HG02981 (cell line): ENCODE measurements at regions not wholly inside any gene's neighbourhood (a gene's known extent, or its start where the extent isn't known, plus 50 kb on each side); places are given as distances from the start of the nearest gene placed in this dataset.

ENCODE experiments used
- ATAC-seq: cut with Tn5 transposase; IDR thresholded peaks from one replicate; pipeline ENCODE4 v1.9.1; 2021; ENCODE audit warnings: mild to moderate bottlenecking, moderate library complexity; ENCODE audit not compliant: unreplicated experiment

DNA sequence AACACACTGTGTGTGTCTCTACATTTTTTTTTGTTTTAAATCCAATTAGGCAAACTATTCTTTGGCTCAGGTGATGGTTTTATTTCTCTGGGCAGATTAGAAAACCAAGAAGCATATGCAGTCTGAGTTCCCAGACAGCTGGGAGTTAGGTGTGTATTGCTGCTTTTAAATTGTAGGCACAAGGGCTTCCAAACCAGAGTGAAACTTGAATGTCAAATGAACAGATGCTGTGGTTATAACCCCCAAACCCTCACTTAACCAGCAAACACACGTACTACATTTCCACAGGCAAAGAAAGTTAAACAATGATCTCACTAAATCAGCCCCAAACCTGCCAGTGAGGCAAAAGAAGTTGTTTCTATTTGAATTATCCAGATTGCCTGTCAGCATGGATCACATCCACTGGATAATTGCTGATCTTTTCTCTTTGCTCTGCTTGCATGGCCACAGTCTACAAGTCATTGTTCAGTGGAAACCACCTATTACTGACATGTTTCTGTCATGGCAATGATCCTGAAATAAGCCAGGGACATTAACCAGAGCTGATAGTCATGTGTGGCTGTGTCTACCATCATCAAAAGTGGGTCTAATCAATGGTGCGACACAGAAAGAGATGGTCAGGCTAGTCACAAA lies 576.5 kb upstream of the PLXNA2 start:
- no peak for ATAC-seq

DNA sequence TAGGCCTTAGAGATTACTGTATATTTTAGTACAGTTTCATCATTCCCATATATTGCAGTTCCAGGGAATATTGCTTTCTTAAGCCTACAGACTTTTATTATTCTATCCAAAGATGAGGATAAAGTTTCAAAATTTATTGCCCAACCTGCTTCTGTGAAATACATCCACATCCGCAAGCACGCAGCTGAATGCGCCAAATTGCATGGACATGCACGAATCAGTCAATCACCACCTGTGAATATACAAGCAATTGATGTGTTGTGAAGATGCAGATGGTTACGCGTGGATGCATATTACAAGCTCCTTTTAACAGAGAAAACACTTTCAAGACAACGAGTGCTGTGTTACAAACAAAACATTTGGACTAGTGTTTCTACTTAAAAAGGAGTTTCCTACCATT lies 577.8 kb upstream of the PLXNA2 start:
- ATAC-seq: no peak

DNA sequence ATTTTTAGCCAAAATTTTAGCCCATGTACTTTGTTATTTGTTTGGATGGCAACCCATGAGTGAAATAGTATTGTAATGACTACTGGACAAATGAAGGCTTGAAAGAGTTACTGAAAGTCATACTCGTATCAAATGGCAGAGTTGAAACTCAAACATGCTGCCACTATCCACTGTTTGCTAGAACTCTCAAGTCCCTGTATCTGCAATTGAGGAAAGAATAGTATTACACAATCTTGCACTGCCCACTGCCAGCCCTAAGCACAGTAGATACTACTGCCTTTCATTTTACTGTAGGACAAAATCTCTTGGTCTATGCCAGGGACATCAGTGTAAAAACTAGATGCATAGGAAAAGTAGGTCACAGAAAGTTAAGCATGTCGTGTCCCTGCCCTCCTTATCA lies 581.1 kb upstream of the PLXNA2 start:
- no peak for ATAC-seq

DNA sequence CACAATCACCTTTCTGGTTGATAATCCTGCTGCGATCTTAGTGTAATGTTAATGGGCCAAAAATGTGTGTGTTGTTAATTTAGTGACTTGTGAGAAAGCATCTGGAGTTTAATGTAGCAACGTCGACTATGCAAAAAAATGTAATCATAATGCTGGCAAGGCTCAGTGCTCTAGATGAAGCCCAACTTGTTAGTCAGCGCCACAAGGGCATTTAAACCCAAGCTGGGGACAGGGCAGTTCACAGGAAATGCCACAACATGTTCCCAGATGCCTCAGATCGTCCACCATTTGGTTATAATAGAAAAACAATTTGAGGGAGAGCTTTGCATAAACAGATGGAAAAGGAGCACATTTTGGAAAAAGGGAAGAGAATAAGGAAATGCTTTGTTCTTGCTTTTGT lies 585.4 kb upstream of the PLXNA2 start:
- no peak for ATAC-seq

DNA sequence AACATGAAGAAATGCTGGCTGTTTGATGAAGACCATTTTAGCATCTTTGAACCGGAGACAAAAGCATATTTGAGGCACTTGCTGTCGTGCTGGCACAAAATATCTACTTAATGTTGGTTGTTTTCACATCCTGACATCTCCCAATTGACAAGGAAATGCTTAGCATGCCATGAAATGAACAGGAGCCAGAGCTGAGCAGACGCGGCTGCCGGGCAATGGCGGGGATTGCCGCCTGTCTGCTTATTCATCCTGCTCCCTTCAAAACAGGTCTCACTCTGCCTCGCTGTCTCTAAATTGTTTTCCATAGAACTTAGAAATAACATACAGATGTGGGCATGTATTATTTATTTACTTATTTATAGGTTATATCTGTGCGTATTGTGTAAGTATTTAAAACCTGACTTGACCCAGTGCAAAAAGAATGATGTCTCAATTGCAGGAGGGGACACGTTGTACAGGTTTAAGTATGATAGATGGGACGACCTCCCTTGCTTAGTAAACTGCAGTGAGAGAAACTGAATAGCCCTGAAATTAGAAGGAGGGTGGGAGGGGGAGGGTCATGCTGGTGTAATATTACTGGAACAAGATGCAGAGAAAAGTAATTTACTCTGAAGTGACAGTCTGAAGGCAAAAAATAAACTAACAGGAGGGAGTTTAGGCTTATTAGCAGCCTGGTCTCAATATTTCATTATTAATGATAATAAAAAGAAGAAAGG lies 590.4 kb upstream of the PLXNA2 start:
- no peak for ATAC-seq

DNA sequence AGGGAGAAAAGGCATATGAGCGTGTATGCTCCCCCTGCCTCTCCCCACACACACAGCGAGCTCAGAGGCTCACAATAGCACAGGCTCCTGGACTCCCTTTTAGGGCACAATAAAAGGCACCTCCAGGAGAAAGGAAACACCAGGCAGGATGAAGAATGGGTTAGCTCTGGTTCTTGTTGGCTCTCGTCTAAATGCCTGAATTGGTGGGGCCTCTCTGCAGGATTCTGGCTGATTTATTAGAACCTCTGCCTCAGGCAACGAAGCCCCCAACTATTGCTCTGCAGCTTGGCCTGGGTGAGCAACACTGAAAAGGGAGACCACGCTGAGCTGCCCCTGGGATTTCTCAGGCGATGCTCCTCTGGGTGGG lies 590.9 kb upstream of the PLXNA2 start:
- no peak for ATAC-seq

DNA sequence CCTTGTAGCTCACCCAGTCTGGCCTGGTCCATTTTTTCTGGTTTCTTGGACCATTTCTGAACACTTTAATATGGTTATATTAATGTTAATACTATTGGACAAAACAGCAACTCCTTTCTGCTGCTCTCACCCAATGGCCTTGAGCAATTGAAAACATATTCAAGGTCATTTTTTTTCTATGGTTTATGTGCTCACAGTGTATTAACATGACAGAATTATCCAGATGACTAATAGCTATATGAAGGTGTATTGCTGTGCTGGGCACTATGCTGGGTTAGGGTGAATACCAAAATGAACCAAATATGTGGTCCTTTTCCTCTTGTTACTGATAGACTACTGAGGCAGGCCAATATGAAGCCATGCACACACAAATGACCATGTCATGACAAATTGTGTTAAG lies 591.6 kb upstream of the PLXNA2 start:
- ATAC-seq: no peak

DNA sequence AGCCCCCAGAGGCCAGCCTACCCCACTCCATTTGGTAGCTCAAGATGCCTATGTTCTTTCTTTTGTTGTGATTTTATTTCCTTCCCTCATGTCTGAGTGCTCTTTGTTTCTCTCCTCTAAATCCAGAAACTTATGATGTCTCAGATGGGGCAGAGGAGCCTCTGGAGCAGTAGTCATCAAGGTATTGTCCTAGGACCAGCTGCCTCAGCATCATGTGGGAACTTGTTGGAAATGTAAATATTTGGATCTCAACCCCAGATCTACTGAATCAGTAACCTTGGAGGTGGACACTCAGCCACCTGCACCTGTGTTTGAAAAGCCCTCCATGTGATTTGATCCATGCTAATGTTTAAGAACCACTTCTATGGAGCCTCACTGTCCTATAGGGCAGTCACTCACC lies 593.1 kb upstream of the PLXNA2 start:
- no peak for ATAC-seq

DNA sequence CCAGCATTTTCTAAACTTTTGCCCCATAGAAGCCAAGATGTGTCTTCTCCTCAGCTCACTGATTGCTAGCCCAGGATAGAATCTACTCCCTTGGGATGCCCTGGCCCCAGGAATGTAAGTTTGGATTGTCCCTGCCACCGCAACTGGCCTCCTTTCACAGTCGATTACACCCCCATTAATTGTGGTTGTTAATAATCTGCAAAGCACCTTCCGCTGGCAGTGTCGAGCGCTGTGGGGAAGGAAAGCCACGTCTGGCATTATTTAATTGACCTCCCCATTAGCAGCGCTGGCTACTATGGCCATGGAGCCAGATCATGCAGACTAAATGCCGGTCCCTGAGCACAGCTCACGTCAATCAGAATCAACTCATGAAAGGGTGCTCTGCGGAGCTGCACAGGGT lies 597.3 kb upstream of the PLXNA2 start:
- ATAC-seq: no peak

DNA sequence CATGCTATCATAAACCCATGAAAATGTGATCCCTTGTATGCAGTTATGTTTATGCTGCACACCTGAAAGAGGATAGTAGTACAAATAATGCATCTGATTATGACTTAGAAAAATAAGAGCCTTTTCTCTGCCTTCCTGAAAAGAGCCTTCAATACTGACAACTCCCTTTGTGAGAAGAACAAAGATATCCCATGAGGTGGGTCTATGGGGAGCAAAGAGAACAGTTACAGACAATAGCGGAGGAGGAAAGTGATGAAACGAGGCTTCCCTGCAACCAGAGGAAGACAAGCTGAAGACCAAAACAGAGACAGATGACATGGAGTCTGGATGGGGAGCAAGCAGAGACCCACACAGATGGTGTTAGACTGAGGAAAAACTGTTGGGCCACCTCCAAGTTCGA lies 598.3 kb upstream of the PLXNA2 start:
- no peak for ATAC-seq

DNA sequence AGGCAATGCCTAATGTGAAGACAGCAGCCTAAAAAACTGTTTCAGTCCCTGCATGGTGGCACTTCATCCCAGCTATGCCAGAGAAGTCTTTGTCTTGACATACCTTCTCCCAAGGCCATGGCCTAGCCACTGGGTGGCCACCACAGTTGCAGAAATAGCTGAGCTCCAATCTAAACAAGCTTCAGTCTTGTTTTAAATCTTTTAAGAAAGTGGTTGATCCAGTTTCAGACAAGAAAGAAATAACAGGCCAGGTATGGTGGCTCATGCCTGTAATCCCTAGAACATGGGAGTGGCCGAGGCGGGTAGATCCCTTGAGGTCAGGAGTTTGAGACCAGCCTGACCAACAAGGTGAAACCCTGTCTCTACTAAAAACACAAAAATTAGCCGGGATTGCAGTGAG lies 600.0 kb upstream of the PLXNA2 start:
- ATAC-seq: no peak

DNA sequence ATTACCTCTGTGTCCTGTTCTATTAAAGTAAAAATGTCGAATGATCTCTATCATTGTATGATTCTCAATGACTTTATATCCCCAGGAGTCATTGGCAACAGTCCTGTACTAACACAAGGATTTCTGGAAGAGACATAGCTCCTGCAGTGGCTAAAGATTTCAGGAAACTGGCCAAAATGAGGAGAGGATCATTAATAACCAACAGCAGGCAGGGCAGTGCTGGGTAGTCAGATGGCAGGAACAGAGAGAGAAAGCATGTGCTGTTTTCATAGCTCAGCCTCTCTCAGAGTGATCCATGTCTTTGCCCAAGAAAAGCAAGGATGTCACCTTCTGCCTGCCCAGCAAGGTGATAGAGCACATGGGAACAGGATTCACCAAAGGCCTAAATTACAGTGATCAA lies 604.7 kb upstream of the PLXNA2 start:
- ATAC-seq: no peak

DNA sequence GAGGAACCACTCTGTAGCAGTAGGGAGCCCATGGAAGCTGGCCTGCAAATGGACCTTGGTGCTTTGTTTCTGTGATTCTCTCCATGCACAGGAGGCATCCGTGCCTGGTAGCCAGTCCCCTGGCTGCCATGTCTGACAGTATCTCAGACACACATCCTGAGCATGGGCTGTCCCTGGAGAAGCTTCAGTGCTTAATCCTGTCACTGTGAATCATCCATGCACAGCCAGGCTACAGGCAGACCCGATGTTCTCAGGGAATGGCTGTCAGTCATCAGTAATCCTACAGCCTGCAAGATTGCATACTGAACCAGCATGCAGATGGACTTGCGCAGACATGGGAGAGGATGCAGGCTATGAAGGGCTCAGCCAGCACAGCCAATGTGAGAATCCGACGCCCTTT lies 606.3 kb upstream of the PLXNA2 start:
- no peak for ATAC-seq

DNA sequence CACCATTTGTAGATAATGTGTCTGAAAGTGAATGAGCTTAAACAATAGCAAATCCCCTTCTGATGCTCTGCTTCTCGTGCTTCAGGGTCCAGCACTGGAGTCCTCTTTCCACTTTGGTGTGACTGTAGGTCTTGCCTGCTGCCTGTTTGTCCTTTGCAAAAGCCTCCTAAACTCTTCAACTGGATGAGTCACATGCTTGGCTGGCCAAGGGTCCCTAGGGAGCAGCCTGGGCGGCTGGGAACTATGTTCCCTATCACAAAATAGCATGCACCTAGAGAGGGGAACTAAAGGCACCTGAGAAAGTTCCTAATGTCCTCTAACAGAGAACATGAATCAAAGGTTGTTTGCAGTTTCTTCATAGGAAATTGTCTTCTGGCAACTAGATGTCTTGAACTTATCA lies 607.2 kb upstream of the PLXNA2 start:
- no peak for ATAC-seq

DNA sequence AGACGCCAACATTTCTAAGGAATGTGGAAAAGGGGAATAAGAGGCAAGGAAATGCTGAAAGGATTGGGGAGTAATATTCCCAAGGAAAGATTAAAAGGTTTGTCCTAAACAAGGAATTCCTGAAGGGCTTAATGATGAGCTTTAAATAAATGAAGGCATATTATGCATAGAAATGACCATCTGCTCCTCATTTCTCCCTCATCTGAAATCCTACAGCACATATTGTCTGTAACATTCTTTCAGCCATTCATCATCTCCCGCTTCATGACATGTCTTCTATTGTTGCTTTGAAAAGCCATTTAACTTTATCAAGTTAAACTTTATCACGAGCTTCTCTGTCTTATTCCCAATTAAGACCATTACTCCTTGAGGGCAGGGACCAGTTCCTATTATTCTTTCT lies 608.7 kb upstream of the PLXNA2 start:
- ATAC-seq: no peak

DNA sequence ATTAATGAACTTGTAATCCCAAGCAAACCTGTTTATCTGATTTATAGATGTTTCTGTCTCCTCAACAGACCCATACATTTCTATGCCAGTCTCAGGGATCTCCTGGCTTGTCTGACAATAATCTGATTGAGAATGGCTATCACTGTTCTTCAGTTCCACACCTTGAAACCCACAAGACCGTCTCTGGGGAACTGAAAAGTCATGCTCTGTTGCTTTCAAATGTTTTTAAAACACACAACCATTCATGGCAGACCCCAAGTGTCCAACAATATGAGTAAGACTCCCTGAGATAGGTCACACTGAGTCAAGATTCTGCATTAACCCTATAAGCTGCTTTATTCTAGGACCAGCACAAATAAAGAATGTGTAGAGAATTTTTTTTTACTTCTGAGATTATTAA lies 611.2 kb upstream of the PLXNA2 start:
- peak; percentile 85 for ATAC-seq

DNA sequence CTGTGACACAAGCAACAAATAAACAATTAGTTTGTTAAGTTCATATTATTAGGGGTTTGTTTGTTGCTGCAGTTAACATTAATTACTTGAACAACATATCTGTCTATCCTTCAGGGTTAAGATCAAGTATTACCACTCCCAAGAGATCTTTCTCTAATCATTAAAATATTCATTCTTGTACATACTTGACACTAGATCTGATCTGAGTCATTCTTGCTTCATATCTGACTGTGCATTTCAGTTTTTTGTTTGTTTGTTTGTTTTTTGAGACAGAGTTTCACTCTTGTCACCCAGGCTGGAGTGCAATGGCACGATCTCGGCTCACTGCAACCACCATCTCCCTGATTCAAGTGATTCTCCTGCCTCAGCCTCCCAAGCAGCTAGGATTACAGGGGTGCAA lies 613.3 kb upstream of the PLXNA2 start:
- no peak for ATAC-seq

DNA sequence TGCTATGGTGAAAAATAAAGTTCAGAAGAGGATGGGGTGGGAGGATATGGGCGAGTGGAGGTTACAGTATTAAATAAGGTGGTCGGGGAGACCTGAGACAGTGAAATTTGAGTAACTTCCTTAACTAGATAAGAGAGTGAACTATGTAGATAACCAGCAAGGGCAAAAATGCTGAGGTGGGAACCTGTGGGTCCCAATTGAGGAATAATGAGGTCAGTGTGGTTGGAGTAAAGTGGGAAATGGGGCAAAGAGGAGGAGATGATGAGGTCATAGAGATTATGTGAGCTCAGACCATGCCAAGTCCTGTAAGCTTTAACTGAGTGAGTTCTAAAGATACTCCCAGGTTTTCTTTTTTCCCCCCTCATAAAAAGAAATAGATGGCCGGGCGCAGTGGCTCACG lies 614.6 kb upstream of the PLXNA2 start:
- ATAC-seq: no peak

DNA sequence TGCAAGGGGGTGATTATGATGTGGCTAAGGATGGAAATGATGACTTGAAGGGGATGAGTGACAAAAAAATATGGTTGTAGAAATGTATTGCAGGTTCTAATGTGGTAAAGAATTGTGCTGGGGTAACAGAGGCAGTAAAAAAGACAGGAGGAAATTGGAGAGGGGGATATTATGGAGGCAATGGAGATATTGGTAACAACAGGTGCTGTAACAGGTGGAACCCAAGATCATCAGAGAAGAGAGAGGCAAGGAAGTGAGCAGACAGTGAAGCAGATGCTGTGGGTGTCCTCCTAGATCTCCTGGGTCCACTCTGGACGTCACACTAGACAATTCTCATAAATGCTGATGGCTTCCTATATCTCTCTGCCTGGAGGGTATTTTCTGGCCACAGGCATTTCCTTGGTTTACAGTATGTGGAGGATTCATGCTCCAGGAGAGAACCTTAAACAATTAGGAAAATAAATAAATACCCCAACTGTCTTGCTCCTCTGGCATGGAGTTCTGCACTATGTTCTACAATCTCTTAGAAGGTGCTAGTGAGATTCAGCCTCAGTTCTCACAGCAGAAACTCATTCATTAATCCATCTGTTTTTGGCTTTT lies 620.3 kb upstream of the PLXNA2 start:
- no peak for ATAC-seq

DNA sequence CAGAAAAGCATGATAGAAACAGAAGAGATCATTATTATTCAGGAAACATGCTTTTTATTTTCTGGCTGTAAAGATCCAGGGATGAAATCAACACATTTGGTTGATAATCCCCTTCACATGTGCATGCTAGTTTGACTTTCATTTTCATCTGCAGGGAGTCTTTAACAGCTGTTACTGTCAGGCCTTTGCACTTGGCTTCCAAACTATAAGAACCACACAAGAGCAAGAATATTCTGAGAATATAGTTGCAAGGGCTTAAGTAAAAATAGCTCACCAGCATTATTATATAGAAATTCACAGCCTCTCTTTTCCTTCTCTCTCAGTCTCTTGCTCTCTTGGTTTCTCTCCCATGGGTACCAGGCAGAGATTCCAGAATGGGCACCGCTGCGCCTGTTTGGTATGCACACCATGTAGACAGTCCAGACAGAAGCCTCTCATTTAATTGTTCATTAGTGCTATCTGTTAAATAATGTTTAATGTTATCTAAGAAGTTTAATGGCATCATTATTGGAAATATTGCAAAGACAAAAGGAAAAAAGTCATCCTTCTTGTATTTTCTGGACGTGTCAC lies 622.3 kb upstream of the PLXNA2 start:
- no peak for ATAC-seq

DNA sequence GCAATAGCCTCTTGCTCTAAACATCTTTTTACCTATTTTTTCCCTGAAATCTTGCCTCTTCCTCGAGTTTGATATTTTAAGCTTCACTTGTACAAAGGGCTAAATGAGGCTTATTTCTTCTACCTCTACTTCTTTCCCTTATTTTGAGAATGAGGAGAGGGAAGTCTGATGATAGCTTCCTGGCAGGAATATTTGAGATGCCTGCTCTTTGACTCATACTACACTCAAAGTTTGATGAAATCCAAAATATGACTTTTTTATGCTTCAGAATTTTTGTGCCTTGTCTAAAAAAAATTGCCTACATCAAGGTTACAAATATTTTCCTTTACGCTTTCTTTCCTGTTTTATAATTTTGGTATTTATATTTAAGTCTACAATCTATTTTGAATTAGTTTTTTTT lies 624.4 kb upstream of the PLXNA2 start:
- ATAC-seq: no peak

DNA sequence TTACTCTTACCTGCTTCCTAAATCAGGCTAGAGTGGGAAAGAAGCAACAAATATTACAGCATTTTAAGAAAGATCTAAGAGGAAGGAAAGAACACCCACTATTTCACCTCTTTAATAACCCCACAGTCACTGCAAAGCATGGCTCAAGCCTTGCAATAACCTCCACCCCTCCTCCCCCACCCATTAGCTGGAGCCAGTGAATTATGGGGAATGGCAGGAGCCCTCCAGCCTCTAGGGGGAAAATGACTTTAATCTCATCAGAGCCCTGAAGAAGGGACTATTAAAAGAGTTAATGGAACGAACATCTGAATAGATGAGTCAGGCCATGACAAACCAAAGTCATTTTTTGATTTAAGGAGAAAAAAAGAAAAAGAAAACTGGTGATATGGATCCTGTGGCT lies 630.7 kb upstream of the PLXNA2 start:
- no peak for ATAC-seq
